Esophagus (tissue), 2 donors: ENCODE measurements at regions not wholly inside any gene's neighbourhood (a gene's known extent, or its start where the extent isn't known, plus 50 kb on each side); places are given as distances from the start of the nearest gene placed in this dataset.

Source experiments
- H3K27ac ChIP-seq, 2 donors: one replicate each; pipeline ENCODE4 v1.5.1; 2013; ENCODE audit warnings: low read depth in 2 of 2, mild to moderate bottlenecking in 2 of 2, inconsistent platforms in 1 of 2, low read length in 1 of 2, moderate library complexity in 1 of 2
- H3K27me3 ChIP-seq, 2 donors: one replicate each; pipeline ENCODE4 v1.6.1; 2013; ENCODE audit warnings: low read length in 2 of 2, control low read depth in 1 of 2, mild to moderate bottlenecking in 1 of 2; ENCODE audit not compliant: insufficient read depth in 2 of 2, control insufficient read depth in 1 of 2
- H3K36me3 ChIP-seq, 2 donors: one replicate each; pipeline ENCODE4 v1.6.1; 2013; ENCODE audit warnings: low read length in 1 of 2; ENCODE audit not compliant: control insufficient read depth in 2 of 2, insufficient read depth in 2 of 2
- H3K4me1 ChIP-seq, 2 donors: one replicate each; pipeline ENCODE4 v1.6.1; 2013; ENCODE audit warnings: low read length in 1 of 2; ENCODE audit not compliant: control insufficient read depth in 2 of 2, insufficient read depth in 2 of 2
- H3K4me3 ChIP-seq, 2 donors: one replicate each; pipeline ENCODE4 v1.5.1; 2013; ENCODE audit warnings: low read length in 2 of 2, mild to moderate bottlenecking in 2 of 2, low read depth in 1 of 2, moderate library complexity in 1 of 2
- H3K9me3 ChIP-seq, 2 donors: one replicate each; pipeline ENCODE4 v1.6.1; 2013; ENCODE audit warnings: mild to moderate bottlenecking in 2 of 2, low read depth in 1 of 2, low read length in 1 of 2, moderate library complexity in 1 of 2; ENCODE audit not compliant: control insufficient read depth in 2 of 2, insufficient read depth in 1 of 2
- WGBS, 2 donors: extraction: QIAGEN DNeasy Blood & Tissue Kit; methylation state at CpG; one replicate each; pipeline ENCODE4 v1.1.7; 2013; 5-methylcytosine and 5-hydroxymethylcytosine counted together
- donor health status: healthy with polysubstance abuse.
- donor health status: Bipolar disorder and iron deficiency.

DNA sequence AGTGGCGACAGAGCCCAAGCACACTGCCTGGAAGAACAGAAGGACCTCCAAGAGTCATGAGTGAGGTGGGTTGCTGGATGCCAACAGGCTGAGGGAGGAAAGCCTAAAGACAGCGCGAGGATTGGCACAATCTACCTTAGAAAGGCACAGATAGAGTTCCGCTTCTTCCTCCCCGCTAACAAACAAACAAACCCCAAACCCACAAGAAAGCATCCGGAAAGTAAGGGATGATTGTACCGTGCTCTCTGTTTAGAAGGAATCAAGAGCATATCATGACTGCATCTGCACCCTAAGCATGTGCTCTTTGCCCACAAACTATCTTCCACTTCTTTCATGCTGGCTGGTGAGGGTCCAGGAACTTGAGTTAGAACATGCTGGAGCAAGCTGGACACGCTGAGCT is 233.0 kb upstream of the KLF12 start:
- Histone ChIP-seq H3K27ac (no peak overlapping the region), H3K27me3 (no peaks in the 10 kb centered on the region), H3K36me3 (no peaks in the 10 kb centered on the region), H3K4me3 (no peak overlapping the region), H3K9me3 (peaks cover 0 to 2% of the 10 kb centered on the region in 2 donors), H3K4me1 (no peaks in the 10 kb centered on the region)
- 88 to 96% methylated on average over 8 of the region's 8 CpGs for WGBS, 2 donors

DNA sequence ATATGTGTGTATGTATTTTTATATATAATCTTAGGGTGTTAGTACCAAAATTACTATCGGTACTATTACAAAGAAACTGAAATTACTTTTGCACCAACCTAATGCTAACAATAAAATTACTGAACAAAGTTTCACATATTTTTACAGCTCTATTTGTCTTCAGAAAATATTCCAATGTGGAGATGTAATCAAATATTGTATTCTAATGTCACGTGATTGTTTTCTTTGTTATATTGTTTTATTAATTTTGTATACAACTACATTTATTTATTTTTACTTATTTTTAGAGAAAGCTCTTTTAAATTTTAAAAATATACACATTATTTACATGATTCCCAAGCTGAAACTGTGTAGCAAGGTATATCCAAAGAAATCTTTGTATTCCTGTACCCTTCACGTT is 227.1 kb upstream of the KLF12 start:
- Histone ChIP-seq H3K27me3 (no peaks in the 10 kb centered on the region), H3K9me3 (no peaks in the 10 kb centered on the region), H3K36me3 (no peaks in the 10 kb centered on the region), H3K4me3 (no peak overlapping the region), H3K4me1 (no peaks in the 10 kb centered on the region), H3K27ac (no peak overlapping the region)
- 91 to 95% methylated on average over 3 of the region's 3 CpGs for WGBS, 2 donors

DNA sequence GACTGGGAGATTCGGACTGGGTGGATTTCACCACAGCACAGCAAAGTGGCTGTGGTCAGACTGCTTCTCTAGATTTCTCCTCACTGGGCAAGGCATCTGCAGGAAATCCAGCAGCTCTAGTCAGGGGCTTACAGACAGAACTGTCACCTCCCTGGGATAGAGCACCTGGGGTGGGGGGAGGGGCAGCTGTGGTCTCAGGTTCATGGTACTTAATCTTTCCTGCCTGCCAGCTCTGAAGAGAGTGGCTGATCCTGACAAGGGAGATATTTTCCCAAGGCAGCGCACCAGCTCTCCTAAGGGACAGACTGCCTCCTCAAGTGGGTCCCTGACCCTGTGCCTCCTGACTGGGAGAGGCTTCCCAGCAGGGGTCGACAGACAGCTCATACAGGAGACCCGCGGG is 212.8 kb upstream of the KLF12 start:
- Histone ChIP-seq H3K36me3 (no peaks in the 10 kb centered on the region), H3K4me1 (no peaks in the 10 kb centered on the region), H3K4me3 (no peak overlapping the region), H3K27ac (no peak overlapping the region), H3K9me3 (no peaks in the 10 kb centered on the region), H3K27me3 (no peaks in the 10 kb centered on the region)
- WGBS, 2 donors, result 59 to 65% methylated on average over 5 of the region's 5 CpGs

DNA sequence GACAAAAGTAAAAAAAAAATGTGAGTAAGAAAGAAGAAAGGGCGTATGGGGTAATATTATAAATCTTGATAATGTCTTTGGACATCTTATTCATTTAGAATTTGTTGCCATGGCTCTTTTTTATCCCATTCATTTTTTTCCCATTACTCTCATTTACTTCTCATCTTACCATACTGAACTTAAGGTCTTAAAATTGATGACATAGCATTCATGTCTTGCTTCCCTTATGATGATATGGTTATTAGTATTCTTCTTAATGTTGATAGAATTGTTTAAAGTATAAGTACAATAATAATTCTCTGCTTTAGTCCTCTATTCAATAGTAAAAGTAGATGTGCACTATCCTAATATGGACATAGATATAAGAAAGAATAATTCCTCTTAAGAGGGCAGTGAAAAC is 204.1 kb upstream of the KLF12 start:
- no peaks in the 10 kb centered on the region for H3K36me3 ChIP-seq
- H3K27me3 ChIP-seq, result no peaks in the 10 kb centered on the region
- no peaks in the 10 kb centered on the region for H3K9me3 ChIP-seq
- 66 to 90% methylated on average over 1 of the region's 1 CpG for WGBS, 2 donors
- H3K4me3 ChIP-seq, result no peak overlapping the region
- no peaks in the 10 kb centered on the region for H3K4me1 ChIP-seq
- no peak overlapping the region for H3K27ac ChIP-seq

DNA sequence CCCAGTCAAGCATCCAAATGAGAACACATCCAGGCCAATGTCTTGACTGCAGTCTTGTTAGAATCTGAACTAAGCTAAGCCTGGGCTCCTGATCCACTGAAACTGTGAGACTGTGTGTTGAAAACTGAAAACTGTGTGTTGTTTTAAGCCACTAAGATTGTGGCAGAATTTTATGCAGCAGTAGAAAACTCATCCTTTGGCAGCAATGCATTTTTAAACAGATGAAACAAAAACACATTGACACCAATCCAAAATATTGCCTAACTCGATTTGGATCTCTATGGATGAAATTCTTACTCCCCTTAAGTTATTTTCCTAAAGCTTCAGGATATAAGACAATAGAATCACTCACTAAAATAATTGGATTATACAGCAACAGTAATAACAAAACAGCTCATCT is 202.3 kb upstream of the KLF12 start:
- Histone ChIP-seq H3K4me1 (no peaks in the 10 kb centered on the region), H3K27me3 (no peaks in the 10 kb centered on the region), H3K36me3 (no peaks in the 10 kb centered on the region), H3K27ac (no peak overlapping the region), H3K4me3 (no peak overlapping the region), H3K9me3 (no peaks in the 10 kb centered on the region)
- WGBS, 2 donors, result 42 to 43% methylated on average over 1 of the region's 1 CpG

DNA sequence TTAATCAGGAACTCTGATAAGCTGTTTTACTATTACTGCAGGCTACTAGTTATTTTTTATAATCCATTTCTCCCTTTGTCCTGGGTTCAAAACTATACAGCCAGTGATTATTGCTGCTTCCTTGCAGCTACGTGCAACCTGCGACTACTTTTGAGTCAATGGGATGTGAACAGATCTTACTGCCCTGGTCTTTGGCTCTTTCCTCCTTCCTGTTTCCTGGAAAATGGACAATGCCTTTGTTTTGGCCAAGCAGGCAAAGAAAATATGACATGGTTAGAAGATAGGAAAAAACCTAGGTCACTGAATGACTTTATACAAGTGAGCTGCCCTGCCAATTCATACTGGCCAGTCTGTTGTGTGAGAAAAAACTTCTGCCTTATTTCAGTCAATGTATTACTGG is 201.2 kb upstream of the KLF12 start:
- Histone ChIP-seq H3K27me3 (no peaks in the 10 kb centered on the region), H3K27ac (no peak overlapping the region), H3K9me3 (no peaks in the 10 kb centered on the region), H3K4me3 (no peak overlapping the region), H3K4me1 (no peaks in the 10 kb centered on the region), H3K36me3 (no peaks in the 10 kb centered on the region)
- 85 to 87% methylated on average over 2 of the region's 2 CpGs for WGBS, 2 donors

DNA sequence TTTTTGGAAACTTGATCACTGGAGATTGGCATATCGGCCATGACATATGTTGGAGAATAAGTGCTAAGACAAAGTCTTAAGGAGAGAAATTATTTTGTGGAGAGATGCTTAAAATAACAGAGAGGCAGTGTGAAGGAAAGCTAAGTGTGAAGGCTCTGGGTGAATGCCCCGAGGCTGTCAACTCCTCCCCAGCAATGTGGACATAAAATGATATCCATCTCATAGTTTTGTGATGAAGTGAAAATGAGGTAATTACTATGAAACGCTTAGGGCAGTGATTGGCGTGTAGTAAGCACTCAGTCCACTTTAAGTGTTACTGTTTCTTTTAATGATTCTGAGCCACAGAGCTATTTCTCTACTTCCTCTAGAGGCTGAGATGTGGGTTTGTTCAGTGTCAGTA is 195.8 kb upstream of the KLF12 start:
- Histone ChIP-seq H3K36me3 (no peaks in the 10 kb centered on the region), H3K27ac (no peak overlapping the region), H3K9me3 (no peaks in the 10 kb centered on the region), H3K4me3 (no peak overlapping the region), H3K4me1 (no peaks in the 10 kb centered on the region), H3K27me3 (no peaks in the 10 kb centered on the region)
- 75 to 76% methylated on average over 4 of the region's 4 CpGs for WGBS, 2 donors

DNA sequence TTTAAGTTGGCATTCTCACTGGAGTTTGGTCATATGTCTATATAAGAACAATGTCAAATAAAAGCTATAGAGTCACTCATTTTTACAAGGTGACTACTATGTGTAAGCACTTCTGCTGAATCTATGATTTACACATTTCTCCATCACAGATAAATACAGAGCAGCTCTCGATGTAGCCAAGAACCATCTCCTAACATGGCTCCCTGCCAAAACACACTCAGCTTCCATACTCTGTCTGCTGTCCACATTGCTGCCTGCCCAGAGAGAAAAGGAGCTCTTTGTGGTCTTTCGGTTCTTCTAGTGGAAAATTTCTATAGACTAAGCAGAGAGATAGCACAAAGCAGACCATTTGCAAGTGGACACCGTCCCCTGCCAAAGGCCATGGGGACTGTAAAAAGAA is 190.9 kb upstream of the KLF12 start:
- Histone ChIP-seq H3K4me3 (no peak overlapping the region), H3K4me1 (no peaks in the 10 kb centered on the region), H3K27ac (no peak overlapping the region), H3K27me3 (no peaks in the 10 kb centered on the region), H3K9me3 (no peaks in the 10 kb centered on the region), H3K36me3 (no peaks in the 10 kb centered on the region)
- WGBS, 2 donors, result 43 to 45% methylated on average over 3 of the region's 3 CpGs

DNA sequence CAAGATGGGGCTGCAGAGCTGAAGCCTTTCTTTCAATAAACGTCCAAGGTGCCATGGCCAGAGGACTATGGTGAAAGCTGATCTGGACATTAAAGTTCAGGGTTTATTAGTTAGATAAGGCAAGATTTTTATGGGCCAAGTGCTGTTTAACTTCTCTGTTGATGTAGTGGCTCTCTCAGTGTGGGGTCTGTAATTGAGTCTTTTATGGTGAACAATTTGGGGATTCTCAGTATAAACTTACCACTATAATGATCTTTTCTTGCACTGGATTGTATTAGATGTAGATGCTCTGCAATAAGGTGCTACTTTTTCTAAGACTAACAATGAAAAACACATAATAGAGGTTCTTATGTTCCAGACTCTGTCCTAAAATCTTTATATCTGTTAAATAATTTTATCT is 190.1 kb upstream of the KLF12 start:
- H3K27ac ChIP-seq, result no peak overlapping the region
- no peaks in the 10 kb centered on the region for H3K27me3 ChIP-seq
- no peaks in the 10 kb centered on the region for H3K9me3 ChIP-seq
- no peaks in the 10 kb centered on the region for H3K4me1 ChIP-seq
- no peak overlapping the region for H3K4me3 ChIP-seq
- H3K36me3 ChIP-seq, result no peaks in the 10 kb centered on the region
- WGBS, 2 donors, result 52 to 72% methylated on average over 1 of the region's 1 CpG

DNA sequence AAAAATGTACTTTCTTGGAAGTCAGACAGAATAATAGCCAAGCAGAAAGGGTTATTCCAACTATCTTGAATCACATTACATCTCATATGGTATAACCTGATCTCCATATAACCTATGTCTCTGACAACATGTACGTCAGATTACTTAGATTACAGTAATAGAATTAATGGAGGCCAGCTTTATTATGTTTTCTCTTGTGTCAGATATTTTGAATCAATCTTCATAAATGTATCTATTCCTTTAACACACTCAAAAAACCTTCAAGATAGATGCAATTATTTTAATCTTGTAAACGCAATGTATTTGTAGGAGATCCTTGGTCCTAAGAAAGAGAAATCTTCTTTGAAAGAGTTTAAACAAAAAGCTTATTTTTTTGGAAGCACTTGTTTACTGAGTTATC is 188.4 kb upstream of the KLF12 start:
- no peaks in the 10 kb centered on the region for H3K4me1 ChIP-seq
- no peak overlapping the region for H3K27ac ChIP-seq
- H3K36me3 ChIP-seq, result no peaks in the 10 kb centered on the region
- 86 to 94% methylated on average over 2 of the region's 2 CpGs for WGBS, 2 donors
- no peaks in the 10 kb centered on the region for H3K27me3 ChIP-seq
- no peaks in the 10 kb centered on the region for H3K9me3 ChIP-seq
- H3K4me3 ChIP-seq, result no peak overlapping the region
